ENCODE measurements at regions not wholly inside any gene's neighbourhood (a gene's known extent, or its start where the extent isn't known, plus 50 kb on each side); places are given as distances from the start of the nearest gene placed in this dataset.

GRCh38 chr13:31853643-31854326, 114.5 kb downstream of the RXFP2 start:
- Mint-ChIP-seq H3K27me3 (ENCODE audit: low read depth) (peaks cover 17% of the 10 kb centered on the region), H3K9me3 (ENCODE audit: insufficient read depth) (no peaks in the 10 kb centered on the region), H3K4me1 (ENCODE audit: low read depth) (no peaks in the 10 kb centered on the region), H3K36me3 (ENCODE audit: low read depth) (no peaks in the 10 kb centered on the region), H3K27ac (no peak overlapping the region), H3K4me3 (no peak overlapping the region)
- ChIA-PET CTCF (no interaction called here), POLR2A (no interaction called here)
- ATAC-seq (no peak), DNase-seq (no peak)

GRCh38 chr13:31859571-31859970, 120.2 kb downstream of the RXFP2 start:
- CTCF ChIA-PET, result no interaction called here
- Mint-ChIP-seq H3K4me3 (no peak overlapping the region), H3K27me3 (ENCODE audit: low read depth) (peaks cover 17% of the 10 kb centered on the region), H3K27ac (no peak overlapping the region), H3K9me3 (ENCODE audit: insufficient read depth) (no peaks in the 10 kb centered on the region), H3K4me1 (ENCODE audit: low read depth) (no peaks in the 10 kb centered on the region), H3K36me3 (ENCODE audit: low read depth) (no peaks in the 10 kb centered on the region)
- DNase-seq (no peak), ATAC-seq (no peak)
- POLR2A ChIA-PET, result no interaction called here

- Mint-ChIP-seq H3K9me3 (ENCODE audit: insufficient read depth) (no peaks in the 10 kb centered on the region), H3K4me1 (ENCODE audit: low read depth) (no peaks in the 10 kb centered on the region), H3K27me3 (ENCODE audit: low read depth) (peaks cover 17% of the 10 kb centered on the region), H3K27ac (no peak overlapping the region), H3K36me3 (ENCODE audit: low read depth) (no peaks in the 10 kb centered on the region), H3K4me3 (no peak overlapping the region)
- ATAC-seq (no peak), DNase-seq (no peak)
- ChIA-PET POLR2A (no interaction called here), CTCF (no interaction called here)
Observed at GRCh38 chr13:31860002-31860401, 120.7 kb downstream of the RXFP2 start.

- CTCF ChIA-PET, result no interaction called here
- POLR2A ChIA-PET, result no interaction called here
- H3K4me3 Mint-ChIP-seq, result no peak overlapping the region
- no peaks in the 10 kb centered on the region for H3K36me3 Mint-ChIP-seq (ENCODE audit: low read depth)
- H3K27ac Mint-ChIP-seq, result no peak overlapping the region
- no peak for DNase-seq
- no peaks in the 10 kb centered on the region for H3K9me3 Mint-ChIP-seq (ENCODE audit: insufficient read depth)
- peaks cover 15% of the 10 kb centered on the region for H3K27me3 Mint-ChIP-seq (ENCODE audit: low read depth)
- ATAC-seq, result no peak
- H3K4me1 Mint-ChIP-seq (ENCODE audit: low read depth), result no peaks in the 10 kb centered on the region
Observed at GRCh38 chr13:31862828-31863227, 123.5 kb downstream of the RXFP2 start.

- no peak overlapping the region for H3K27ac Mint-ChIP-seq
- POLR2A ChIA-PET, result no interaction called here
- peaks cover 5% of the 10 kb centered on the region for H3K27me3 Mint-ChIP-seq (ENCODE audit: low read depth)
- H3K4me3 Mint-ChIP-seq, result no peak overlapping the region
- H3K36me3 Mint-ChIP-seq (ENCODE audit: low read depth), result no peaks in the 10 kb centered on the region
- CTCF ChIA-PET, result no interaction called here
- no peak for DNase-seq
- no peak for ATAC-seq
- H3K4me1 Mint-ChIP-seq (ENCODE audit: low read depth), result no peaks in the 10 kb centered on the region
- H3K9me3 Mint-ChIP-seq (ENCODE audit: insufficient read depth), result no peaks in the 10 kb centered on the region
Observed at GRCh38 chr13:31864307-31864706, 125.0 kb downstream of the RXFP2 start.

GRCh38 chr13:31866099-31866498, 126.8 kb downstream of the RXFP2 start:
- no peaks in the 10 kb centered on the region for H3K4me1 Mint-ChIP-seq (ENCODE audit: low read depth)
- CTCF ChIA-PET, result no interaction called here
- no peak for ATAC-seq
- H3K36me3 Mint-ChIP-seq (ENCODE audit: low read depth), result no peaks in the 10 kb centered on the region
- H3K27me3 Mint-ChIP-seq (ENCODE audit: low read depth), result peaks cover 3% of the 10 kb centered on the region
- H3K27ac Mint-ChIP-seq, result no peak overlapping the region
- no peaks in the 10 kb centered on the region for H3K9me3 Mint-ChIP-seq (ENCODE audit: insufficient read depth)
- DNase-seq, result no peak
- POLR2A ChIA-PET, result no interaction called here
- H3K4me3 Mint-ChIP-seq, result no peak overlapping the region

- Mint-ChIP-seq H3K4me3 (no peak overlapping the region), H3K4me1 (ENCODE audit: low read depth) (no peaks in the 10 kb centered on the region), H3K27me3 (ENCODE audit: low read depth) (no peaks in the 10 kb centered on the region), H3K27ac (no peak overlapping the region), H3K9me3 (ENCODE audit: insufficient read depth) (no peaks in the 10 kb centered on the region), H3K36me3 (ENCODE audit: low read depth) (no peaks in the 10 kb centered on the region)
- ATAC-seq, result no peak
- no peak for DNase-seq
- ChIA-PET POLR2A (no interaction called here), CTCF (interaction anchor here (1.3 kb wide), 1 partner anchor 42 kb away, joined by 3 read pairs; no protein-coding TSS in a partner anchor)
Observed at GRCh38 chr13:31867709-31868108, 128.4 kb downstream of the RXFP2 start.

- CTCF ChIA-PET, result interaction anchor here (1.0 kb wide), 1 partner anchor 40 kb away, joined by 5 read pairs; no protein-coding TSS in a partner anchor
- ATAC-seq (no peak), DNase-seq (no peak)
- Mint-ChIP-seq H3K4me1 (ENCODE audit: low read depth) (no peaks in the 10 kb centered on the region), H3K36me3 (ENCODE audit: low read depth) (no peaks in the 10 kb centered on the region), H3K27me3 (ENCODE audit: low read depth) (peaks cover 6% of the 10 kb centered on the region), H3K4me3 (no peak overlapping the region), H3K9me3 (ENCODE audit: insufficient read depth) (no peaks in the 10 kb centered on the region), H3K27ac (no peak overlapping the region)
- POLR2A ChIA-PET, result no interaction called here
Observed at GRCh38 chr13:31869582-31869981, 130.3 kb downstream of the RXFP2 start.

GRCh38 chr13:31870511-31870910, 131.2 kb downstream of the RXFP2 start:
- ATAC-seq (no peak), DNase-seq (no peak)
- no peaks in the 10 kb centered on the region for H3K9me3 Mint-ChIP-seq (ENCODE audit: insufficient read depth)
- H3K27ac Mint-ChIP-seq, result no peak overlapping the region
- POLR2A ChIA-PET, result no interaction called here
- H3K36me3 Mint-ChIP-seq (ENCODE audit: low read depth), result no peaks in the 10 kb centered on the region
- CTCF ChIA-PET, result no interaction called here
- H3K4me3 Mint-ChIP-seq, result no peak overlapping the region
- H3K4me1 Mint-ChIP-seq (ENCODE audit: low read depth), result no peaks in the 10 kb centered on the region
- peaks cover 9% of the 10 kb centered on the region for H3K27me3 Mint-ChIP-seq (ENCODE audit: low read depth)

- Mint-ChIP-seq H3K27ac (no peak overlapping the region), H3K9me3 (ENCODE audit: insufficient read depth) (no peaks in the 10 kb centered on the region), H3K4me3 (no peak overlapping the region), H3K27me3 (ENCODE audit: low read depth) (peaks cover 11% of the 10 kb centered on the region), H3K4me1 (ENCODE audit: low read depth) (no peaks in the 10 kb centered on the region), H3K36me3 (ENCODE audit: low read depth) (no peaks in the 10 kb centered on the region)
- ChIA-PET POLR2A (no interaction called here), CTCF (no interaction called here)
- no peak for DNase-seq
- no peak for ATAC-seq
Observed at GRCh38 chr13:31873145-31873544, 133.8 kb downstream of the RXFP2 start.

- DNase-seq (no peak), ATAC-seq (no peak)
- no peaks in the 10 kb centered on the region for H3K9me3 Mint-ChIP-seq (ENCODE audit: insufficient read depth)
- no peaks in the 10 kb centered on the region for H3K4me1 Mint-ChIP-seq (ENCODE audit: low read depth)
- no peak overlapping the region for H3K4me3 Mint-ChIP-seq
- no peak overlapping the region for H3K27ac Mint-ChIP-seq
- H3K36me3 Mint-ChIP-seq (ENCODE audit: low read depth), result no peaks in the 10 kb centered on the region
- POLR2A ChIA-PET, result no interaction called here
- CTCF ChIA-PET, result interaction anchor here (1.6 kb wide), 1 partner anchor 35 kb away, joined by 6 read pairs; no protein-coding TSS in a partner anchor
- H3K27me3 Mint-ChIP-seq (ENCODE audit: low read depth), result peaks cover 11% of the 10 kb centered on the region
Observed at GRCh38 chr13:31875134-31875533, 135.8 kb downstream of the RXFP2 start.

GRCh38 chr13:31878052-31878451, 138.7 kb downstream of the RXFP2 start:
- ChIA-PET CTCF (no interaction called here), POLR2A (no interaction called here)
- Mint-ChIP-seq H3K27me3 (ENCODE audit: low read depth) (peaks cover 10% of the 10 kb centered on the region), H3K4me3 (no peak overlapping the region), H3K27ac (no peak overlapping the region), H3K4me1 (ENCODE audit: low read depth) (no peaks in the 10 kb centered on the region), H3K36me3 (ENCODE audit: low read depth) (no peaks in the 10 kb centered on the region), H3K9me3 (ENCODE audit: insufficient read depth) (no peaks in the 10 kb centered on the region)
- ATAC-seq (no peak), DNase-seq (no peak)

- Mint-ChIP-seq H3K4me3 (no peak overlapping the region), H3K9me3 (ENCODE audit: insufficient read depth) (no peaks in the 10 kb centered on the region), H3K4me1 (ENCODE audit: low read depth) (no peaks in the 10 kb centered on the region), H3K36me3 (ENCODE audit: low read depth) (no peaks in the 10 kb centered on the region), H3K27me3 (ENCODE audit: low read depth) (peaks cover 6% of the 10 kb centered on the region), H3K27ac (no peak overlapping the region)
- DNase-seq (no peak), ATAC-seq (no peak)
- POLR2A ChIA-PET, result no interaction called here
- CTCF ChIA-PET, result no interaction called here
Observed at GRCh38 chr13:31878495-31878894, 139.2 kb downstream of the RXFP2 start.

All from activated CD8-positive, alpha-beta T cell treated with anti-CD3 and anti-CD28 coated beads, Interleukin-2, amount 10 ng/mL, durations not matched to agents 7 days and 5 days (primary cell).